ENCODE measurements at regions not wholly inside any gene's neighbourhood (a gene's known extent, or its start where the extent isn't known, plus 50 kb on each side); places are given as distances from the start of the nearest gene placed in this dataset.

DNA sequence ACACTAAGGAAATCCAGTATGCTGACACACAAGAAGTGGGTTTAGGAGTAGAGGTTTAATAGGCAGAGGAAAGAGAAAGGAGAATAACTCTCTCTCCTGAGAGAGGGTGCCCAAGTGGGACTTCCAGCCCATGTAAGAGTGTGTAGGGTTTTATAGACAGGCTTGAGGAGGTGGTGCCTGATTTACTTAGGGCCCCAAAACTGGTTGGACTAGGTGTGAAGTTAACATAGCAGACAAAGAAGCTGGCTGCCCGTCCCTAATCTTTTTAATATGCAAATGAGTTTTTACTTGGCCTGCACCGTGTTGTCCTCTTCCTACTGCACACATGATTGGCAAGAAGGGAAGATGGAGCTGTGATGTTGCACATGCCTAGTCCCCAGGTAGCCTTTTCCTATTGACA, 752.5 kb upstream of the SLITRK5 start:
- Histone ChIP-seq H4K5ac (ENCODE audit: insufficient read length, low read depth, low read length) (no peak overlapping the region), H4K91ac (ENCODE audit: insufficient read length, low read depth, low read length) (no peak overlapping the region), H3K56ac (ENCODE audit: insufficient read length, low read depth, low read length) (no peak overlapping the region), H3K27me3 (ENCODE audit: insufficient read depth, low read length) (no peaks in the 10 kb centered on the region), H2AFZ (ENCODE audit: low read length) (no peak overlapping the region), H2BK20ac (ENCODE audit: low read depth, low read length, poor library complexity, severe bottlenecking) (no peak overlapping the region), H3T11ph (ENCODE audit: low read length) (no peak overlapping the region), H3K79me1 (ENCODE audit: insufficient read depth, low read depth, low read length, poor library complexity, severe bottlenecking) (no peaks in the 10 kb centered on the region), H3K18ac (ENCODE audit: insufficient read length, low read depth, low read length) (no peak overlapping the region), H3K9me3 (ENCODE audit: control insufficient read depth, low read depth, low read length) (no peaks in the 10 kb centered on the region), H3K27ac (ENCODE audit: insufficient read length, low read depth, low read length) (no peak overlapping the region), H2AK5ac (ENCODE audit: insufficient read length, low read length) (no peak overlapping the region), H3K23ac (ENCODE audit: insufficient read length, low read depth, low read length) (no peak overlapping the region), H2BK15ac (ENCODE audit: low read depth, low read length) (no peak overlapping the region), H2BK120ac (ENCODE audit: low read depth, low read length, poor library complexity, severe bottlenecking) (no peak overlapping the region), H3K4me1 (ENCODE audit: insufficient read depth, low read length) (no peaks in the 10 kb centered on the region), H3K14ac (ENCODE audit: insufficient read depth, low read length) (no peak overlapping the region), H3K23me2 (ENCODE audit: insufficient read length, low read depth, low read length, poor library complexity, severe bottlenecking) (no peaks in the 10 kb centered on the region), H2BK5ac (ENCODE audit: insufficient read length, low read length) (no peak overlapping the region), H2BK12ac (ENCODE audit: insufficient read length, low read depth, low read length) (no peak overlapping the region), H4K20me1 (ENCODE audit: control insufficient read depth, insufficient read depth, insufficient read length) (no peaks in the 10 kb centered on the region), H3K4me2 (ENCODE audit: insufficient read depth, insufficient read length, low read length) (no peak overlapping the region), H3K79me2 (ENCODE audit: insufficient read depth, low read length) (no peaks in the 10 kb centered on the region), H4K8ac (replicated peaks; ENCODE audit: insufficient read length, low read depth, low read length) (no peak overlapping the region), H3K9ac (ENCODE audit: extremely low read depth, insufficient read length, low read length) (no peak overlapping the region), H3K4ac (ENCODE audit: low read depth, low read length) (no peak overlapping the region)
- Mint-ChIP-seq H3K9me3 (peaks cover 7% of the 10 kb centered on the region in 2 experiments; a peak in 4 of 5 replicates), H3K4me1 (peaks cover 16 to 17% of the 10 kb centered on the region in 2 experiments), H3K36me3 (ENCODE audit: insufficient read depth in 1 of 3, low read depth in 3 of 3) (peaks cover 0 to 8% (median 4%) of the 10 kb centered on the region in 3 experiments; a peak in 3 of 7 replicates), H3K27me3 (ENCODE audit: low read depth) (peaks cover 32% of the 10 kb centered on the region), H3K4me3 (no peak overlapping the region), H3K27ac (no peak overlapping the region)
- TF ChIP-seq, protein P1, sequence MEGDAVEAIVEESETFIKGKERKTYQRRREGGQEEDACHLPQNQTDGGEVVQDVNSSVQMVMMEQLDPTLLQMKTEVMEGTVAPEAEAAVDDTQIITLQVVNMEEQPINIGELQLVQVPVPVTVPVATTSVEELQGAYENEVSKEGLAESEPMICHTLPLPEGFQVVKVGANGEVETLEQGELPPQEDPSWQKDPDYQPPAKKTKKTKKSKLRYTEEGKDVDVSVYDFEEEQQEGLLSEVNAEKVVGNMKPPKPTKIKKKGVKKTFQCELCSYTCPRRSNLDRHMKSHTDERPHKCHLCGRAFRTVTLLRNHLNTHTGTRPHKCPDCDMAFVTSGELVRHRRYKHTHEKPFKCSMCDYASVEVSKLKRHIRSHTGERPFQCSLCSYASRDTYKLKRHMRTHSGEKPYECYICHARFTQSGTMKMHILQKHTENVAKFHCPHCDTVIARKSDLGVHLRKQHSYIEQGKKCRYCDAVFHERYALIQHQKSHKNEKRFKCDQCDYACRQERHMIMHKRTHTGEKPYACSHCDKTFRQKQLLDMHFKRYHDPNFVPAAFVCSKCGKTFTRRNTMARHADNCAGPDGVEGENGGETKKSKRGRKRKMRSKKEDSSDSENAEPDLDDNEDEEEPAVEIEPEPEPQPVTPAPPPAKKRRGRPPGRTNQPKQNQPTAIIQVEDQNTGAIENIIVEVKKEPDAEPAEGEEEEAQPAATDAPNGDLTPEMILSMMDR (conservative IDR thresholded peaks at IDR 0.05) = no peak
- DNase-seq = no peak
- no CpG with 5 or more reads among the region's 2 CpGs for WGBS (ENCODE audit: extremely low coverage, insufficient read length, low lambda C conversion rate)

Data from H9 (cell line).